Osteoblast (primary cell): ENCODE measurements at regions not wholly inside any gene's neighbourhood (a gene's known extent, or its start where the extent isn't known, plus 50 kb on each side); places are given as distances from the start of the nearest gene placed in this dataset.
A peak's percentile ranks its signal among the peaks of the same experiment; 100 is the strongest.

Source experiments
- DNase-seq: peaks from one replicate; pipeline ENCODE4 v3.0.0; 2011; ENCODE audit warnings: low spot score, mixed read lengths; ENCODE audit not compliant: insufficient read length; ENCODE audit errors: missing footprints
- H2AFZ ChIP-seq: 2 replicates; pipeline ENCODE4 v1.6.0; 2011; ENCODE audit warnings: mild to moderate bottlenecking, low read length
- H3K27ac ChIP-seq: 2 replicates; pipeline ENCODE4 v1.5.1; 2011; ENCODE audit warnings: mild to moderate bottlenecking, low read depth, low read length, moderate library complexity
- H3K27me3 ChIP-seq: 2 replicates; pipeline ENCODE4 v1.6.0; 2012; ENCODE audit warnings: mild to moderate bottlenecking, control low read depth, inconsistent platforms, low read length, moderate library complexity; ENCODE audit not compliant: insufficient read depth
- H3K36me3 ChIP-seq: 2 replicates; pipeline ENCODE4 v1.5.1; 2011; ENCODE audit warnings: mild to moderate bottlenecking, low read length, control low read depth, moderate library complexity; ENCODE audit not compliant: insufficient read depth
- H3K4me1 ChIP-seq: 2 replicates; pipeline ENCODE4 v1.5.1; 2011; ENCODE audit warnings: mild to moderate bottlenecking, low read length, control low read depth, moderate library complexity; ENCODE audit not compliant: insufficient read depth
- H3K4me2 ChIP-seq: 2 replicates; pipeline ENCODE4 v1.6.0; 2011; ENCODE audit warnings: mild to moderate bottlenecking, low read length; ENCODE audit not compliant: insufficient read depth
- H3K4me3 ChIP-seq: fragments of 200-600 bp; sonication (generic); 3 replicates; pipeline ENCODE4 v1.5.1; 2012; ENCODE audit warnings: mild to moderate bottlenecking, low read length, inconsistent platforms; ENCODE audit not compliant: insufficient read depth
- H3K79me2 ChIP-seq: 2 replicates; pipeline ENCODE4 v1.6.0; 2012; ENCODE audit warnings: mild to moderate bottlenecking, low read length, control low read depth, inconsistent platforms; ENCODE audit not compliant: insufficient read depth
- H3K9me3 ChIP-seq: 2 replicates; pipeline ENCODE4 v1.5.1; 2011; ENCODE audit warnings: low read depth, low read length, control low read depth
- H4K20me1 ChIP-seq: 2 replicates; pipeline ENCODE4 v1.6.0; 2012; ENCODE audit warnings: mild to moderate bottlenecking, low read length, control low read depth; ENCODE audit not compliant: insufficient read depth
- CTCF ChIP-seq: IDR thresholded peaks from 2 replicates; pipeline ENCODE4 v1.5.1; 2011; ENCODE audit warnings: mild to moderate bottlenecking, low read depth, low read length, moderate library complexity; ENCODE audit errors: extremely low read depth

- Histone ChIP-seq H3K9me3 (no peaks in the 10 kb centered on the region), H3K4me2 (no peak overlapping the region), H3K4me1 (no peaks in the 10 kb centered on the region), H2AFZ (no peak overlapping the region), H3K79me2 (no peaks in the 10 kb centered on the region), H3K36me3 (no peaks in the 10 kb centered on the region), H4K20me1 (no peaks in the 10 kb centered on the region), H3K27ac (no peak overlapping the region), H3K4me3 (no peak overlapping the region), H3K27me3 (no peaks in the 10 kb centered on the region)
- DNase-seq, result no peak
- no peak for TF ChIP-seq CTCF
Measured at GRCh38 chr2:138867341-138867740, 87.2 kb upstream of the NXPH2 start.

- TF ChIP-seq CTCF, result no peak
- H3K4me2 ChIP-seq, result no peak overlapping the region
Measured at GRCh38 chr2:138866797-138867196, 86.6 kb upstream of the NXPH2 start.

GRCh38 chr2:138853761-138854160 is 73.6 kb upstream of the NXPH2 start:
- Histone ChIP-seq H3K4me1 (no peaks in the 10 kb centered on the region), H3K4me2 (no peak overlapping the region), H3K27ac (no peak overlapping the region), H3K79me2 (no peaks in the 10 kb centered on the region), H4K20me1 (no peaks in the 10 kb centered on the region), H3K9me3 (no peaks in the 10 kb centered on the region), H3K4me3 (no peak overlapping the region), H3K36me3 (no peaks in the 10 kb centered on the region), H2AFZ (no peak overlapping the region), H3K27me3 (no peaks in the 10 kb centered on the region)
- no peak for DNase-seq
- TF ChIP-seq CTCF, result no peak

More at GRCh38 chr2:138866797-138867196, 86.6 kb upstream of the NXPH2 start:
- Histone ChIP-seq H3K4me3 (no peak overlapping the region), H3K27ac (no peak overlapping the region), H3K27me3 (no peaks in the 10 kb centered on the region), H2AFZ (no peak overlapping the region), H3K79me2 (no peaks in the 10 kb centered on the region), H3K9me3 (no peaks in the 10 kb centered on the region), H3K36me3 (no peaks in the 10 kb centered on the region), H4K20me1 (no peaks in the 10 kb centered on the region), H3K4me1 (no peaks in the 10 kb centered on the region)
- no peak for DNase-seq

GRCh38 chr2:138853296-138853695 is 73.1 kb upstream of the NXPH2 start:
- Histone ChIP-seq H2AFZ (no peak overlapping the region), H3K36me3 (no peaks in the 10 kb centered on the region), H3K27ac (no peak overlapping the region), H3K4me1 (no peaks in the 10 kb centered on the region), H3K9me3 (no peaks in the 10 kb centered on the region), H3K4me3 (no peak overlapping the region), H3K79me2 (no peaks in the 10 kb centered on the region), H3K27me3 (no peaks in the 10 kb centered on the region), H4K20me1 (no peaks in the 10 kb centered on the region), H3K4me2 (no peak overlapping the region)
- peak; percentile 49 for DNase-seq
- no peak for TF ChIP-seq CTCF
